ENCODE measurements at regions not wholly inside any gene's neighbourhood (a gene's known extent, or its start where the extent isn't known, plus 50 kb on each side); places are given as distances from the start of the nearest gene placed in this dataset.

DNA sequence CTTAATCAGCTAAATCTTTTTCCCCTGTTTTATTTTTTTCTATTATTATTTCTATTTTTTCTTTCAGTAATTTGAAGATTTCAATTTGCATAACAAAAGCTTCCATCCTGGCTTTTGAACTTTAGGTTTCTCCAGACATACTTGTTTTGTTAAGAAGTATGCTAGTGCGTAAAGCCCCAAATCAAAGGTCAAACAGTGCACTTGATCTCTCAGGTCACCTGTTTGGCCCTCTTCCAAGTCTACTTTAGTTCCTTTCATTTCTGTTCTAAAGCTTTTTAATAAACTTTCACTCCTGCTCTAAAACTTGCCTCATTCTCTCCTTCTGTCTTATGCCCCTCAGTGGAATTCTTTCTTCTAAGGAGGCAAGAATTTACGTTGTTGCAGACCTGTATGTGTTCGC lies 54.6 kb upstream of the ATXN7L3B start:
- TF ChIP-seq, protein P1, sequence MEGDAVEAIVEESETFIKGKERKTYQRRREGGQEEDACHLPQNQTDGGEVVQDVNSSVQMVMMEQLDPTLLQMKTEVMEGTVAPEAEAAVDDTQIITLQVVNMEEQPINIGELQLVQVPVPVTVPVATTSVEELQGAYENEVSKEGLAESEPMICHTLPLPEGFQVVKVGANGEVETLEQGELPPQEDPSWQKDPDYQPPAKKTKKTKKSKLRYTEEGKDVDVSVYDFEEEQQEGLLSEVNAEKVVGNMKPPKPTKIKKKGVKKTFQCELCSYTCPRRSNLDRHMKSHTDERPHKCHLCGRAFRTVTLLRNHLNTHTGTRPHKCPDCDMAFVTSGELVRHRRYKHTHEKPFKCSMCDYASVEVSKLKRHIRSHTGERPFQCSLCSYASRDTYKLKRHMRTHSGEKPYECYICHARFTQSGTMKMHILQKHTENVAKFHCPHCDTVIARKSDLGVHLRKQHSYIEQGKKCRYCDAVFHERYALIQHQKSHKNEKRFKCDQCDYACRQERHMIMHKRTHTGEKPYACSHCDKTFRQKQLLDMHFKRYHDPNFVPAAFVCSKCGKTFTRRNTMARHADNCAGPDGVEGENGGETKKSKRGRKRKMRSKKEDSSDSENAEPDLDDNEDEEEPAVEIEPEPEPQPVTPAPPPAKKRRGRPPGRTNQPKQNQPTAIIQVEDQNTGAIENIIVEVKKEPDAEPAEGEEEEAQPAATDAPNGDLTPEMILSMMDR (IDR thresholded peaks at IDR 0.05) = no peak
- TF ChIP-seq POLR2A (IDR thresholded peaks at IDR 0.05) (no peak), POLR2AphosphoS5 (IDR thresholded peaks at IDR 0.05) (no peak)

Data from breast epithelium (tissue), 3 donors.